SK-N-SH treated with all-trans-retinoic acid at 6 μM for 48 hours (cell line): ENCODE measurements at regions not wholly inside any gene's neighbourhood (a gene's known extent, or its start where the extent isn't known, plus 50 kb on each side); places are given as distances from the start of the nearest gene placed in this dataset.

Source experiments
- ATAC-seq: fragments of 200-7000 bp; cut with Tn5 transposase; 3 replicates; pipeline ENCODE4 v1.9.1; 2020; ENCODE audit warnings: mild to moderate bottlenecking, moderate library complexity
- ARNTL ChIP-seq: fragments of 450-650 bp; formaldehyde crosslinking; IDR thresholded peaks from 2 replicates; pipeline ENCODE4 v1.5.0; 2020; ENCODE audit warnings: low read depth, mild to moderate bottlenecking, moderate library complexity, borderline replicate concordance
- BACH2 ChIP-seq: fragments of 250-450 bp; sonication (Bioruptor Pico); IDR thresholded peaks from 2 replicates; pipeline ENCODE4 v1.9.0; 2021; ENCODE audit warnings: mild to moderate bottlenecking, borderline replicate concordance
- CREB5 ChIP-seq: fragments of 250-450 bp; sonication (Bioruptor Pico); IDR thresholded peaks from 2 replicates; pipeline ENCODE4 v1.5.1; 2020; ENCODE audit warnings: low read depth, mild to moderate bottlenecking, moderate library complexity
- CSDC2 ChIP-seq: fragments of 250-450 bp; sonication (Bioruptor Pico); IDR thresholded peaks from 2 replicates; pipeline ENCODE4 v1.5.0; 2020; ENCODE audit warnings: mild to moderate bottlenecking, moderate library complexity
- ESRRG ChIP-seq: fragments of 250-450 bp; sonication (Bioruptor Pico); IDR thresholded peaks from 2 replicates; pipeline ENCODE4 v1.6.1; 2021; ENCODE audit warnings: mild to moderate bottlenecking
- GLIS3 ChIP-seq: fragments of 250-450 bp; sonication (Bioruptor Pico); IDR thresholded peaks from 2 replicates; pipeline ENCODE4 v1.5.0; 2020; ENCODE audit warnings: mild to moderate bottlenecking, moderate library complexity
- ISL1 ChIP-seq: fragments of 250-450 bp; sonication (Bioruptor Pico); IDR thresholded peaks from 2 replicates; pipeline ENCODE4 v2.1.2; 2022; ENCODE audit warnings: mild to moderate bottlenecking, moderate library complexity
- OSR1 ChIP-seq: fragments of 250-450 bp; sonication (Bioruptor Pico); IDR thresholded peaks from 2 replicates; pipeline ENCODE4 v1.8.0; 2022; ENCODE audit warnings: moderate library complexity, mild to moderate bottlenecking, inconsistent platforms
- PPARA ChIP-seq: fragments of 250-450 bp; sonication (Bioruptor Pico); IDR thresholded peaks from 2 replicates; pipeline ENCODE4 v1.5.0; 2020; ENCODE audit warnings: mild to moderate bottlenecking, borderline replicate concordance
- TCF4 ChIP-seq: fragments of 250-450 bp; sonication (Bioruptor Pico); IDR thresholded peaks from 2 replicates; pipeline ENCODE4 v1.8.0; 2021; ENCODE audit warnings: mild to moderate bottlenecking, moderate library complexity, borderline replicate concordance
- TOX ChIP-seq: fragments of 250-450 bp; sonication (Bioruptor Pico); IDR thresholded peaks from 2 replicates; pipeline ENCODE4 v1.8.0; 2021; ENCODE audit warnings: mild to moderate bottlenecking, moderate library complexity, borderline replicate concordance
- ZC3H10 ChIP-seq: fragments of 250-450 bp; sonication (Bioruptor Pico); IDR thresholded peaks from 2 replicates; pipeline ENCODE4 v1.5.1; 2021; ENCODE audit warnings: mild to moderate bottlenecking, moderate library complexity
- ZFP3 ChIP-seq: fragments of 250-450 bp; sonication (Bioruptor Pico); IDR thresholded peaks from 2 replicates; pipeline ENCODE4 v1.5.0; 2020; ENCODE audit warnings: mild to moderate bottlenecking, moderate library complexity
- ZFP30 ChIP-seq: fragments of 450-650 bp; formaldehyde crosslinking; IDR thresholded peaks from 2 replicates; pipeline ENCODE4 v1.5.0; 2022; ENCODE audit warnings: mild to moderate bottlenecking, moderate library complexity
- ZNF565 ChIP-seq: fragments of 450-650 bp; formaldehyde crosslinking; conservative IDR thresholded peaks from 2 replicates; pipeline ENCODE4 v1.5.0; 2020; ENCODE audit warnings: low read depth, mild to moderate bottlenecking, moderate library complexity
- TF ChIP-seq, protein P1 (sequence below): fragments of 250-450 bp; sonication (Bioruptor Pico); IDR thresholded peaks from 2 replicates; pipeline ENCODE4 v1.5.0; 2020; ENCODE audit warnings: mild to moderate bottlenecking, moderate library complexity
- TF ChIP-seq, protein P2 (sequence below): fragments of 250-450 bp; sonication (Bioruptor Pico); IDR thresholded peaks from 2 replicates; pipeline ENCODE4 v1.8.0; 2020; ENCODE audit warnings: mild to moderate bottlenecking, moderate library complexity, borderline replicate concordance
- TF ChIP-seq, protein P3 (sequence below): fragments of 250-450 bp; sonication (Bioruptor Pico); IDR thresholded peaks from 2 replicates; pipeline ENCODE4 v1.8.0; 2021; ENCODE audit warnings: low read depth, mild to moderate bottlenecking, moderate library complexity, borderline replicate concordance
- TF ChIP-seq, protein P4 (sequence below): fragments of 250-450 bp; sonication (Bioruptor Pico); IDR thresholded peaks from 2 replicates; pipeline ENCODE4 v1.5.1; 2021; ENCODE audit warnings: mild to moderate bottlenecking, moderate library complexity

GRCh38 chr4:128633067-128633466 lies 176.4 kb upstream of the JADE1 start:
- TF ChIP-seq ZC3H10 (no peak), BACH2 (no peak), CSDC2 (CRISPR knock-in tag) (no peak), ESRRG (CRISPR knock-in tag) (no peak), ZFP30 (CRISPR knock-in tag) (no peak), ZNF565 (no peak), TOX (CRISPR knock-in tag) (no peak), ZFP3 (CRISPR knock-in tag) (no peak), CREB5 (CRISPR knock-in tag) (no peak), ARNTL (CRISPR knock-in tag) (no peak)
- TF ChIP-seq, protein P1, sequence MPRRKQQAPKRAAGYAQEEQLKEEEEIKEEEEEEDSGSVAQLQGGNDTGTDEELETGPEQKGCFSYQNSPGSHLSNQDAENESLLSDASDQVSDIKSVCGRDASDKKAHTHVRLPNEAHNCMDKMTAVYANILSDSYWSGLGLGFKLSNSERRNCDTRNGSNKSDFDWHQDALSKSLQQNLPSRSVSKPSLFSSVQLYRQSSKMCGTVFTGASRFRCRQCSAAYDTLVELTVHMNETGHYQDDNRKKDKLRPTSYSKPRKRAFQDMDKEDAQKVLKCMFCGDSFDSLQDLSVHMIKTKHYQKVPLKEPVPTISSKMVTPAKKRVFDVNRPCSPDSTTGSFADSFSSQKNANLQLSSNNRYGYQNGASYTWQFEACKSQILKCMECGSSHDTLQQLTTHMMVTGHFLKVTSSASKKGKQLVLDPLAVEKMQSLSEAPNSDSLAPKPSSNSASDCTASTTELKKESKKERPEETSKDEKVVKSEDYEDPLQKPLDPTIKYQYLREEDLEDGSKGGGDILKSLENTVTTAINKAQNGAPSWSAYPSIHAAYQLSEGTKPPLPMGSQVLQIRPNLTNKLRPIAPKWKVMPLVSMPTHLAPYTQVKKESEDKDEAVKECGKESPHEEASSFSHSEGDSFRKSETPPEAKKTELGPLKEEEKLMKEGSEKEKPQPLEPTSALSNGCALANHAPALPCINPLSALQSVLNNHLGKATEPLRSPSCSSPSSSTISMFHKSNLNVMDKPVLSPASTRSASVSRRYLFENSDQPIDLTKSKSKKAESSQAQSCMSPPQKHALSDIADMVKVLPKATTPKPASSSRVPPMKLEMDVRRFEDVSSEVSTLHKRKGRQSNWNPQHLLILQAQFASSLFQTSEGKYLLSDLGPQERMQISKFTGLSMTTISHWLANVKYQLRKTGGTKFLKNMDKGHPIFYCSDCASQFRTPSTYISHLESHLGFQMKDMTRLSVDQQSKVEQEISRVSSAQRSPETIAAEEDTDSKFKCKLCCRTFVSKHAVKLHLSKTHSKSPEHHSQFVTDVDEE (CRISPR knock-in tag), result no peak
- TF ChIP-seq, protein P2, sequence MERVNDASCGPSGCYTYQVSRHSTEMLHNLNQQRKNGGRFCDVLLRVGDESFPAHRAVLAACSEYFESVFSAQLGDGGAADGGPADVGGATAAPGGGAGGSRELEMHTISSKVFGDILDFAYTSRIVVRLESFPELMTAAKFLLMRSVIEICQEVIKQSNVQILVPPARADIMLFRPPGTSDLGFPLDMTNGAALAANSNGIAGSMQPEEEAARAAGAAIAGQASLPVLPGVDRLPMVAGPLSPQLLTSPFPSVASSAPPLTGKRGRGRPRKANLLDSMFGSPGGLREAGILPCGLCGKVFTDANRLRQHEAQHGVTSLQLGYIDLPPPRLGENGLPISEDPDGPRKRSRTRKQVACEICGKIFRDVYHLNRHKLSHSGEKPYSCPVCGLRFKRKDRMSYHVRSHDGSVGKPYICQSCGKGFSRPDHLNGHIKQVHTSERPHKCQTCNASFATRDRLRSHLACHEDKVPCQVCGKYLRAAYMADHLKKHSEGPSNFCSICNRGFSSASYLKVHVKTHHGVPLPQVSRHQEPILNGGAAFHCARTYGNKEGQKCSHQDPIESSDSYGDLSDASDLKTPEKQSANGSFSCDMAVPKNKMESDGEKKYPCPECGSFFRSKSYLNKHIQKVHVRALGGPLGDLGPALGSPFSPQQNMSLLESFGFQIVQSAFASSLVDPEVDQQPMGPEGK (CRISPR knock-in tag), result no peak
- TF ChIP-seq, protein P3, sequence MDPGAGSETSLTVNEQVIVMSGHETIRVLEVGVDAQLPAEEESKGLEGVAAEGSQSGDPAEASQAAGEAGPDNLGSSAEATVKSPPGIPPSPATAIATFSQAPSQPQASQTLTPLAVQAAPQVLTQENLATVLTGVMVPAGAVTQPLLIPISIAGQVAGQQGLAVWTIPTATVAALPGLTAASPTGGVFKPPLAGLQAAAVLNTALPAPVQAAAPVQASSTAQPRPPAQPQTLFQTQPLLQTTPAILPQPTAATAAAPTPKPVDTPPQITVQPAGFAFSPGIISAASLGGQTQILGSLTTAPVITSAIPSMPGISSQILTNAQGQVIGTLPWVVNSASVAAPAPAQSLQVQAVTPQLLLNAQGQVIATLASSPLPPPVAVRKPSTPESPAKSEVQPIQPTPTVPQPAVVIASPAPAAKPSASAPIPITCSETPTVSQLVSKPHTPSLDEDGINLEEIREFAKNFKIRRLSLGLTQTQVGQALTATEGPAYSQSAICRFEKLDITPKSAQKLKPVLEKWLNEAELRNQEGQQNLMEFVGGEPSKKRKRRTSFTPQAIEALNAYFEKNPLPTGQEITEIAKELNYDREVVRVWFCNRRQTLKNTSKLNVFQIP (CRISPR knock-in tag), result no peak
- no peak for ATAC-seq

GRCh38 chr4:128630871-128631270 lies 178.6 kb upstream of the JADE1 start:
- no peak for ATAC-seq
- TF ChIP-seq ZNF565, result no peak
- TF ChIP-seq TCF4 (CRISPR knock-in tag), result no peak
- no peak for TF ChIP-seq ISL1 (CRISPR knock-in tag)
- TF ChIP-seq, protein P4, sequence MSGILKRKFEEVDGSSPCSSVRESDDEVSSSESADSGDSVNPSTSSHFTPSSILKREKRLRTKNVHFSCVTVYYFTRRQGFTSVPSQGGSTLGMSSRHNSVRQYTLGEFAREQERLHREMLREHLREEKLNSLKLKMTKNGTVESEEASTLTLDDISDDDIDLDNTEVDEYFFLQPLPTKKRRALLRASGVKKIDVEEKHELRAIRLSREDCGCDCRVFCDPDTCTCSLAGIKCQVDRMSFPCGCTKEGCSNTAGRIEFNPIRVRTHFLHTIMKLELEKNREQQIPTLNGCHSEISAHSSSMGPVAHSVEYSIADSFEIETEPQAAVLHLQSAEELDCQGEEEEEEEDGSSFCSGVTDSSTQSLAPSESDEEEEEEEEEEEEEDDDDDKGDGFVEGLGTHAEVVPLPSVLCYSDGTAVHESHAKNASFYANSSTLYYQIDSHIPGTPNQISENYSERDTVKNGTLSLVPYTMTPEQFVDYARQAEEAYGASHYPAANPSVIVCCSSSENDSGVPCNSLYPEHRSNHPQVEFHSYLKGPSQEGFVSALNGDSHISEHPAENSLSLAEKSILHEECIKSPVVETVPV (CRISPR knock-in tag), result no peak
- TF ChIP-seq GLIS3 (CRISPR knock-in tag), result no peak
- TF ChIP-seq ZFP3 (CRISPR knock-in tag), result no peak
- TF ChIP-seq, protein P3 (CRISPR knock-in tag), result no peak
- no peak for TF ChIP-seq PPARA (CRISPR knock-in tag)
- no peak for TF ChIP-seq OSR1 (CRISPR knock-in tag)
- TF ChIP-seq BACH2, result no peak
